CD4-positive, alpha-beta T cell (primary cell): ENCODE measurements at regions not wholly inside any gene's neighbourhood (a gene's known extent, or its start where the extent isn't known, plus 50 kb on each side); places are given as distances from the start of the nearest gene placed in this dataset.

Source experiments
- ATAC-seq: fragments of 200-7000 bp; cut with Tn5 transposase; one replicate; pipeline ENCODE4 v1.10.0; 2022; ENCODE audit warnings: mild to moderate bottlenecking; ENCODE audit not compliant: poor library complexity
- CTCF ChIA-PET: fragments of 350-600 bp; sonication (Branson Sonifier 250); formaldehyde crosslinking; loops from one replicate; lab custom pipeline; 2021; ENCODE audit warnings: antibody characterized with exemption, inconsistent platforms; lab: Charles Lee
- POLR2A ChIA-PET: fragments of 350-600 bp; sonication (Branson Sonifier 250); formaldehyde crosslinking; loops from one replicate; lab custom pipeline; 2021; ENCODE audit warnings: antibody characterized with exemption, inconsistent platforms; lab: Charles Lee
- DNase-seq, 14 experiments: peaks; one replicate each; pipeline ENCODE4 v3.0.0-alpha.2; 2013 to 2020; ENCODE audit warnings: mixed read lengths in 2 of 14
- H3K27ac ChIP-seq, 2 donors: one replicate each; pipeline versions ENCODE4 v1.5.1 to v1.7.0; 2013; ENCODE audit warnings: low read length in 2 of 2, low read depth in 1 of 2, mild to moderate bottlenecking in 1 of 2
- H3K27me3 ChIP-seq, 2 experiments: 1 replicate in 1 of 2; 2 replicates in 1 of 2; pipeline versions ENCODE4 v1.6.1 to v1.7.0; 2013; ENCODE audit warnings: low read length in 2 of 2, control low read depth in 1 of 2, mild to moderate bottlenecking in 1 of 2, moderate library complexity in 1 of 2; ENCODE audit not compliant: insufficient read depth in 2 of 2, control insufficient read depth in 1 of 2
- H3K36me3 ChIP-seq: one replicate; pipeline ENCODE4 v1.6.1; 2013; ENCODE audit warnings: low read length, control low read depth; ENCODE audit not compliant: insufficient read depth
- H3K4me1 ChIP-seq: one replicate; pipeline ENCODE4 v1.6.1; 2013; ENCODE audit warnings: low read length, control low read depth; ENCODE audit not compliant: insufficient read depth
- H3K4me3 ChIP-seq: one replicate; pipeline ENCODE4 v1.5.1; 2013; ENCODE audit warnings: mild to moderate bottlenecking, low read length, moderate library complexity
- H3K9me3 ChIP-seq, 2 experiments: 1 replicate in 1 of 2; 2 replicates in 1 of 2; pipeline versions ENCODE4 v1.6.1 to v1.7.0; 2013; ENCODE audit warnings: low read length in 2 of 2, mild to moderate bottlenecking in 2 of 2, control low read depth in 1 of 2, moderate library complexity in 1 of 2; ENCODE audit not compliant: control insufficient read depth in 1 of 2, insufficient read depth in 1 of 2
- H3K27ac Mint-ChIP-seq: one replicate; pipeline ENCODE4 v1.8.0; 2020; ENCODE audit warnings: mixed read lengths
- H3K27me3 Mint-ChIP-seq: one replicate; pipeline ENCODE4 v1.8.0; 2021; ENCODE audit warnings: mixed read lengths
- H3K36me3 Mint-ChIP-seq: one replicate; pipeline ENCODE4 v1.8.0; 2021; ENCODE audit warnings: low read depth, mixed read lengths
- H3K4me1 Mint-ChIP-seq: one replicate; pipeline ENCODE4 v1.8.0; 2021; ENCODE audit warnings: low read depth, mixed read lengths
- H3K4me3 Mint-ChIP-seq: one replicate; pipeline ENCODE4 v1.8.0; 2020; ENCODE audit warnings: mild to moderate bottlenecking, mixed read lengths
- H3K9me3 Mint-ChIP-seq: one replicate; pipeline ENCODE4 v1.8.0; 2020; ENCODE audit warnings: mixed read lengths
- CTCF ChIP-seq: fragments of 200-600 bp; IDR thresholded peaks from one replicate; pipeline ENCODE4 v1.8.0; 2022; ENCODE audit warnings: antibody characterized with exemption, mild to moderate bottlenecking
- intact Hi-C, 2 experiments: fragments of 100-400 bp; cut with DNase I in 1 of 2; cut with micrococcal nuclease in 1 of 2; formaldehyde crosslinking; loops; one replicate each; pipeline versions ENCODE4 v1.15.1 to v1.9.0; 2023 to 2025; cut with DNase I, micrococcal nuclease

- no peaks in the 10 kb centered on the region for H3K9me3 ChIP-seq
- no peak for TF ChIP-seq CTCF
- H3K36me3 Mint-ChIP-seq: no peaks in the 10 kb centered on the region
- H3K27ac Mint-ChIP-seq: no peak overlapping the region
- no peak overlapping the region for H3K4me3 Mint-ChIP-seq
- no peak overlapping the region for H3K27ac ChIP-seq
- H3K27me3 ChIP-seq: no peaks in the 10 kb centered on the region
- POLR2A ChIA-PET: interaction anchor here (1.1 kb wide), 1 partner anchor 72 kb away, joined by 3 read pairs; no protein-coding TSS in a partner anchor
- intact Hi-C loops: no loop called here
- H3K4me1 ChIP-seq: peaks cover 27% of the 10 kb centered on the region
- CTCF ChIA-PET: interaction anchor here (1.4 kb wide), 1 partner anchor 231 kb away, joined by 4 read pairs; no protein-coding TSS in a partner anchor
- DNase-seq (no peak), ATAC-seq (no peak)
- no peaks in the 10 kb centered on the region for H3K27me3 Mint-ChIP-seq
- no peaks in the 10 kb centered on the region for H3K9me3 Mint-ChIP-seq
- H3K4me3 ChIP-seq: no peak overlapping the region
- H3K4me1 Mint-ChIP-seq: peaks cover 32% of the 10 kb centered on the region
- no peaks in the 10 kb centered on the region for H3K36me3 ChIP-seq
These were observed 182.3 kb upstream of the LPP start for GRCh38 chr3:187971629-187972028.

DNA sequence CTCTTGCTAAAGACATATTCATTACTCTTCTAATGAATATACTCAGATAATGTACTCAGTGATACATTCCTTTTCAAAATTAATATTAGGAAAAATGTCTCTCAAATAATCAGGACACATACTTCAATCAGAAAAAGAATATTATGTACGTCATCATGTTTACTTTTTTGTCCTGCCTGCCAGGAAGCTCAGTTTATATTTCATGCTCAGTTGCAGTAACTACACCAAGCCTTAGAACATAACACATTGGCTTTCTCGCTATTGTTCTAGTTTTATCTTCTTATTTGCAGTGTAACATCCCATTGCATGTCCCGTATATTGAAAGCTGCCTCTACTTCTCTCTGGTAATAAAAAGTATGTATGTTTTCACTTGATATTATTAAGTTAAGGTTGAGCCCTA is 181.5 kb upstream of the LPP start:
- TF ChIP-seq CTCF: no peak
- no peaks in the 10 kb centered on the region for H3K9me3 ChIP-seq
- DNase-seq (no peak), ATAC-seq (no peak)
- no peaks in the 10 kb centered on the region for H3K36me3 ChIP-seq
- no peaks in the 10 kb centered on the region for H3K27me3 ChIP-seq
- H3K4me1 ChIP-seq: peaks cover 28% of the 10 kb centered on the region
- H3K9me3 Mint-ChIP-seq: no peaks in the 10 kb centered on the region
- no peak overlapping the region for H3K4me3 Mint-ChIP-seq
- H3K4me1 Mint-ChIP-seq: peaks cover 32% of the 10 kb centered on the region
- intact Hi-C loops: no loop called here
- CTCF ChIA-PET: interaction anchor here (1.4 kb wide), 1 partner anchor 232 kb away, joined by 4 read pairs; no protein-coding TSS in a partner anchor
- H3K36me3 Mint-ChIP-seq: no peaks in the 10 kb centered on the region
- H3K4me3 ChIP-seq: no peak overlapping the region
- no peaks in the 10 kb centered on the region for H3K27me3 Mint-ChIP-seq
- H3K27ac Mint-ChIP-seq: no peak overlapping the region
- no peak overlapping the region for H3K27ac ChIP-seq
- POLR2A ChIA-PET: interaction anchor here (1.1 to 1.2 kb wide), 2 partner anchors 14 to 71 kb away, joined by 3 to 5 read pairs; no protein-coding TSS in a partner anchor

- Histone ChIP-seq H3K27ac (peak overlapping the region; percentile 39 to 65), H3K4me1 (peaks cover 44% of the 10 kb centered on the region)
- CTCF ChIA-PET: interaction anchor here (1.3 to 3.3 kb wide), 5 partner anchors 12 to 233 kb away, joined by 3 to 13 read pairs (median 3); partner anchors contain the start of gene BCL6
These were observed 179.7 kb upstream of the LPP start for GRCh38 chr3:187973977-187974870.

More at GRCh38 chr3:187973977-187974870, 179.7 kb upstream of the LPP start:
- Mint-ChIP-seq H3K4me1 (peaks cover 48% of the 10 kb centered on the region), H3K27ac (peak overlapping the region; percentile 84), H3K4me3 (peak overlapping the region; percentile 43), H3K36me3 (no peaks in the 10 kb centered on the region), H3K27me3 (no peaks in the 10 kb centered on the region), H3K9me3 (no peaks in the 10 kb centered on the region)
- POLR2A ChIA-PET: interaction anchor here (0.9 to 3.1 kb wide), 7 partner anchors 15 to 236 kb away, joined by 3 to 17 read pairs (median 4); partner anchors contain the start of genes BCL6 and LPP
- Histone ChIP-seq H3K9me3 (no peaks in the 10 kb centered on the region), H3K36me3 (no peaks in the 10 kb centered on the region), H3K27me3 (no peaks in the 10 kb centered on the region), H3K4me3 (peak overlapping the region; percentile 24)
- no peak for TF ChIP-seq CTCF
- DNase-seq (peak in 2 of 14 experiments; percentile 51 to 59), ATAC-seq (peak; percentile 42)
- intact Hi-C loops: loop anchor here in 1 of 2 experiments (2.0 kb wide), 2 partner anchors 55 to 229 kb away; partner anchors contain the start of gene BCL6
